Mesendoderm (in vitro differentiated cells): ENCODE measurements at regions not wholly inside any gene's neighbourhood (a gene's known extent, or its start where the extent isn't known, plus 50 kb on each side); places are given as distances from the start of the nearest gene placed in this dataset.
A peak's percentile ranks its signal among the peaks of the same experiment; 100 is the strongest.
"Not testable (repeated sequence)": the region's sequence is repeated elsewhere in the genome, so short reads cannot be mapped to it uniquely, and the experiment has no call there.

Experiments used
- DNase-seq: peaks from one replicate; pipeline ENCODE4 v3.0.0; 2013
- H2AK5ac ChIP-seq: 2 replicates; pipeline ENCODE4 v1.6.1; 2013; ENCODE audit warnings: low read length, inconsistent platforms
- H2BK120ac ChIP-seq: 2 replicates; pipeline ENCODE4 v1.6.1; 2013; ENCODE audit warnings: low read depth, mild to moderate bottlenecking, low read length, moderate library complexity, mixed read lengths
- H2BK15ac ChIP-seq: replicated peaks from 2 replicates; pipeline ENCODE4 v1.6.1; 2013; ENCODE audit warnings: low read depth, mild to moderate bottlenecking, moderate library complexity
- H2BK5ac ChIP-seq: 2 replicates; pipeline ENCODE4 v1.6.1; 2013; ENCODE audit warnings: low read length, inconsistent platforms
- H3K18ac ChIP-seq: 2 replicates; pipeline ENCODE4 v1.6.1; 2013; ENCODE audit warnings: mild to moderate bottlenecking, low read length, mixed read lengths
- H3K23ac ChIP-seq: one replicate; pipeline ENCODE4 v1.6.1; 2013; ENCODE audit warnings: low read length
- H3K27ac ChIP-seq: 2 replicates; pipeline ENCODE4 v1.5.1; 2013; ENCODE audit warnings: low read depth, mild to moderate bottlenecking, inconsistent platforms, low read length, moderate library complexity
- H3K27me3 ChIP-seq: 2 replicates; pipeline ENCODE4 v1.6.1; 2013; ENCODE audit warnings: low read length, control low read depth, mild to moderate bottlenecking, inconsistent platforms; ENCODE audit not compliant: insufficient read depth, poor library complexity
- H3K36me3 ChIP-seq: 2 replicates; pipeline ENCODE4 v1.6.1; 2013; ENCODE audit warnings: low read length, inconsistent platforms; ENCODE audit not compliant: control insufficient read depth, insufficient read depth
- H3K4ac ChIP-seq: one replicate; pipeline ENCODE4 v1.6.1; 2013; ENCODE audit warnings: low read depth, mild to moderate bottlenecking, low read length, moderate library complexity
- H3K4me1 ChIP-seq: 2 replicates; pipeline ENCODE4 v1.6.1; 2013; ENCODE audit warnings: low read depth, low read length, inconsistent platforms; ENCODE audit not compliant: control insufficient read depth
- H3K4me2 ChIP-seq: 2 replicates; pipeline ENCODE4 v1.6.1; 2013; ENCODE audit warnings: low read length
- H3K4me3 ChIP-seq: 2 replicates; pipeline ENCODE4 v1.5.1; 2013; ENCODE audit warnings: mild to moderate bottlenecking, low read length
- H3K56ac ChIP-seq: one replicate; pipeline ENCODE4 v1.6.1; 2013; ENCODE audit warnings: low read length
- H3K79me1 ChIP-seq: 2 replicates; pipeline ENCODE4 v1.6.1; 2013; ENCODE audit warnings: low read length, inconsistent platforms
- H3K79me2 ChIP-seq: 2 replicates; pipeline ENCODE4 v1.6.1; 2013; ENCODE audit warnings: mild to moderate bottlenecking, low read length; ENCODE audit not compliant: control insufficient read depth, insufficient read depth
- H3K9ac ChIP-seq: 2 replicates; pipeline ENCODE4 v1.6.1; 2013; ENCODE audit warnings: low read length, inconsistent platforms
- H4K5ac ChIP-seq: one replicate; pipeline ENCODE4 v1.6.1; 2013; ENCODE audit warnings: low read length
- H4K8ac ChIP-seq: one replicate; pipeline ENCODE4 v1.6.1; 2013; ENCODE audit warnings: low read depth, mild to moderate bottlenecking, control low read depth, low read length, moderate library complexity
- WGBS: extraction: QIAGEN DNeasy Blood & Tissue Kit; methylation state at CpG from one replicate; pipeline ENCODE4 v1.1.7; 2013; ENCODE audit warnings: low lambda C conversion rate, missing lambda C conversion rate; ENCODE audit not compliant: insufficient coverage; ENCODE audit errors: extremely low coverage; 5-methylcytosine and 5-hydroxymethylcytosine counted together

- no peak overlapping the region for H3K56ac ChIP-seq
- no peak overlapping the region for H3K27ac ChIP-seq
- H3K9ac ChIP-seq, result no peak overlapping the region
- no peak overlapping the region for H3K4me3 ChIP-seq
- no peaks in the 10 kb centered on the region for H3K4me1 ChIP-seq
- no peaks in the 10 kb centered on the region for H3K79me2 ChIP-seq
- H3K36me3 ChIP-seq, result no peaks in the 10 kb centered on the region
- H2BK120ac ChIP-seq, result no peak overlapping the region
- no peak overlapping the region for H2AK5ac ChIP-seq
- no peak overlapping the region for H3K23ac ChIP-seq
- H3K79me1 ChIP-seq, result no peaks in the 10 kb centered on the region
- no peak overlapping the region for H3K4me2 ChIP-seq
- H3K4ac ChIP-seq, result no peak overlapping the region
- no peak for DNase-seq
- no peak overlapping the region for H2BK15ac ChIP-seq
- H3K18ac ChIP-seq, result no peak overlapping the region
- H4K5ac ChIP-seq, result no peak overlapping the region
- H3K27me3 ChIP-seq, result no peaks in the 10 kb centered on the region
- H4K8ac ChIP-seq, result no peak overlapping the region
- no peak overlapping the region for H2BK5ac ChIP-seq
Measured at GRCh38 chr5:99059685-99060084, 130.9 kb upstream of the CHD1 start.

GRCh38 chr5:99058466-99058865, 129.7 kb upstream of the CHD1 start:
- H3K27ac ChIP-seq, result no peak overlapping the region
- no peaks in the 10 kb centered on the region for H3K79me2 ChIP-seq
- no peak overlapping the region for H4K8ac ChIP-seq
- H2BK120ac ChIP-seq, result no peak overlapping the region
- no peak overlapping the region for H2AK5ac ChIP-seq
- H3K4ac ChIP-seq, result no peak overlapping the region
- WGBS, result no CpG with 5 or more reads among the region's 2 CpGs
- H4K5ac ChIP-seq, result no peak overlapping the region
- H3K27me3 ChIP-seq, result no peaks in the 10 kb centered on the region
- no peak overlapping the region for H3K9ac ChIP-seq
- no peak overlapping the region for H2BK15ac ChIP-seq
- H3K36me3 ChIP-seq, result no peaks in the 10 kb centered on the region
- no peak overlapping the region for H3K4me3 ChIP-seq
- no peak overlapping the region for H3K56ac ChIP-seq
- no peaks in the 10 kb centered on the region for H3K4me1 ChIP-seq
- no peaks in the 10 kb centered on the region for H3K79me1 ChIP-seq
- no peak overlapping the region for H3K23ac ChIP-seq
- no peak overlapping the region for H3K4me2 ChIP-seq
- no peak for DNase-seq
- no peak overlapping the region for H2BK5ac ChIP-seq
- H3K18ac ChIP-seq, result no peak overlapping the region

GRCh38 chr5:99054972-99055371, 126.2 kb upstream of the CHD1 start:
- Histone ChIP-seq H3K36me3 (no peaks in the 10 kb centered on the region), H3K9ac (no peak overlapping the region), H3K4me1 (no peaks in the 10 kb centered on the region), H3K4me2 (no peak overlapping the region), H3K27me3 (no peaks in the 10 kb centered on the region), H3K4me3 (no peak overlapping the region), H3K18ac (no peak overlapping the region), H4K8ac (no peak overlapping the region), H3K4ac (no peak overlapping the region), H3K23ac (no peak overlapping the region), H2BK5ac (no peak overlapping the region), H2AK5ac (no peak overlapping the region), H3K79me1 (no peaks in the 10 kb centered on the region), H3K56ac (no peak overlapping the region), H4K5ac (no peak overlapping the region), H3K79me2 (no peaks in the 10 kb centered on the region), H2BK120ac (no peak overlapping the region), H2BK15ac (no peak overlapping the region), H3K27ac (no peak overlapping the region)
- no peak for DNase-seq
- WGBS, result no CpG with 5 or more reads among the region's 1 CpG

- no peak for DNase-seq
- Histone ChIP-seq H3K79me1 (no peaks in the 10 kb centered on the region), H3K9ac (no peak overlapping the region), H3K27me3 (no peaks in the 10 kb centered on the region), H3K4ac (no peak overlapping the region), H3K18ac (no peak overlapping the region), H4K8ac (no peak overlapping the region), H3K23ac (no peak overlapping the region), H2BK5ac (no peak overlapping the region), H2AK5ac (no peak overlapping the region), H3K36me3 (no peaks in the 10 kb centered on the region), H3K4me2 (no peak overlapping the region), H3K56ac (no peak overlapping the region), H3K4me3 (no peak overlapping the region), H4K5ac (no peak overlapping the region), H2BK120ac (no peak overlapping the region), H3K4me1 (no peaks in the 10 kb centered on the region), H3K79me2 (no peaks in the 10 kb centered on the region), H3K27ac (no peak overlapping the region), H2BK15ac (no peak overlapping the region)
- WGBS, result no CpG with 5 or more reads among the region's 4 CpGs
Measured at GRCh38 chr5:99045871-99046270, 117.1 kb upstream of the CHD1 start.

GRCh38 chr5:99043257-99043656, 114.5 kb upstream of the CHD1 start:
- not testable (repeated sequence) for H4K8ac ChIP-seq, DNase-seq, H3K4ac ChIP-seq, H3K27ac ChIP-seq, H3K4me2 ChIP-seq, H2BK5ac ChIP-seq, H3K9ac ChIP-seq, H3K18ac ChIP-seq, H2BK15ac ChIP-seq, H2BK120ac ChIP-seq, H3K56ac ChIP-seq, H3K36me3 ChIP-seq, H3K4me1 ChIP-seq, H3K79me2 ChIP-seq, H4K5ac ChIP-seq, H3K79me1 ChIP-seq, H3K27me3 ChIP-seq, H3K23ac ChIP-seq, H3K4me3 ChIP-seq, H2AK5ac ChIP-seq
- no CpG with 5 or more reads among the region's 6 CpGs for WGBS

- Histone ChIP-seq H2AK5ac (no peak overlapping the region), H3K23ac (no peak overlapping the region), H3K9ac (no peak overlapping the region), H4K5ac (no peak overlapping the region), H3K36me3 (no peaks in the 10 kb centered on the region), H3K4me3 (no peak overlapping the region), H3K56ac (no peak overlapping the region), H4K8ac (no peak overlapping the region), H3K4me1 (no peaks in the 10 kb centered on the region), H3K27ac (no peak overlapping the region), H3K27me3 (no peaks in the 10 kb centered on the region), H3K79me1 (no peaks in the 10 kb centered on the region), H3K79me2 (no peaks in the 10 kb centered on the region), H2BK5ac (no peak overlapping the region), H3K18ac (no peak overlapping the region), H2BK15ac (no peak overlapping the region), H3K4me2 (no peak overlapping the region), H3K4ac (no peak overlapping the region), H2BK120ac (no peak overlapping the region)
- WGBS, result no CpG with 5 or more reads among the region's 8 CpGs
- peak; percentile 20 for DNase-seq
Measured at GRCh38 chr5:99037668-99038067, 108.9 kb upstream of the CHD1 start.
